ENCODE measurements at regions not wholly inside any gene's neighbourhood (a gene's known extent, or its start where the extent isn't known, plus 50 kb on each side); places are given as distances from the start of the nearest gene placed in this dataset.
A peak's percentile ranks its signal among the peaks of the same experiment; 100 is the strongest.

- peak in 2 of 5 experiments; percentile 31 to 55 for DNase-seq
Observed at GRCh38 chr3:109532257-109533216, 195.2 kb upstream of the DPPA4 start.

- no peak for DNase-seq
Observed at GRCh38 chr3:109545746-109546145, 208.4 kb upstream of the DPPA4 start.

- DNase-seq: no peak
Observed at GRCh38 chr3:109548192-109548938, 211.0 kb upstream of the DPPA4 start.

GRCh38 chr3:109553591-109554371, 216.4 kb upstream of the DPPA4 start:
- DNase-seq: no peak

GRCh38 chr3:109559389-109559788, 222.0 kb upstream of the DPPA4 start:
- no peak for DNase-seq

- DNase-seq: peak in 2 of 5 experiments; percentile 37 to 52
Observed at GRCh38 chr3:109563149-109563548, 225.8 kb upstream of the DPPA4 start.

GRCh38 chr3:109569135-109569846, 231.9 kb upstream of the DPPA4 start:
- no peak for DNase-seq

GRCh38 chr3:109570408-109570807, 233.1 kb upstream of the DPPA4 start:
- DNase-seq: no peak

GRCh38 chr3:109572301-109572700, 235.0 kb upstream of the DPPA4 start:
- DNase-seq: no peak

GRCh38 chr3:109596991-109597390, 259.6 kb upstream of the DPPA4 start:
- DNase-seq: no peak

GRCh38 chr3:109597444-109597843, 260.1 kb upstream of the DPPA4 start:
- DNase-seq: no peak

- no peak for DNase-seq
Observed at GRCh38 chr3:109607897-109608296, 270.6 kb upstream of the DPPA4 start.

- DNase-seq: no peak
Observed at GRCh38 chr3:109608574-109608973, 271.2 kb upstream of the DPPA4 start.

- DNase-seq: no peak
Observed at GRCh38 chr3:109618766-109619378, 281.5 kb upstream of the DPPA4 start.

GRCh38 chr3:109631897-109632296, 294.6 kb upstream of the DPPA4 start:
- DNase-seq: no peak

GRCh38 chr3:109640146-109640652, 302.9 kb upstream of the DPPA4 start:
- no peak for DNase-seq

GRCh38 chr3:109642025-109642424, 304.7 kb upstream of the DPPA4 start:
- no peak for DNase-seq

- no peak for DNase-seq
Observed at GRCh38 chr3:109643590-109643989, 306.2 kb upstream of the DPPA4 start.

GRCh38 chr3:109644332-109644731, 307.0 kb upstream of the DPPA4 start:
- no peak for DNase-seq

- DNase-seq: no peak
Observed at GRCh38 chr3:109644746-109645145, 307.4 kb upstream of the DPPA4 start.

GRCh38 chr3:109648027-109648426, 310.7 kb upstream of the DPPA4 start:
- DNase-seq: no peak

GRCh38 chr3:109656225-109656624, 318.9 kb upstream of the DPPA4 start:
- DNase-seq: no peak

Data from T-helper 2 cell (primary cell).